Liver (tissue), 8 donors: ENCODE measurements at regions not wholly inside any gene's neighbourhood (a gene's known extent, or its start where the extent isn't known, plus 50 kb on each side); places are given as distances from the start of the nearest gene placed in this dataset.

ENCODE experiments used
- DNase-seq: peaks from one replicate; pipeline ENCODE4 v3.0.0-alpha.2; 2017; ENCODE audit warnings: low spot score
- H3K27ac ChIP-seq, 2 donors: one replicate each; pipeline ENCODE4 v1.7.0; 2013; ENCODE audit warnings: inconsistent platforms in 2 of 2, low read length in 2 of 2, control low read depth in 1 of 2, low read depth in 1 of 2, mild to moderate bottlenecking in 1 of 2
- H3K27me3 ChIP-seq, 4 donors: one replicate each; pipeline versions ENCODE4 v1.6.1 to v1.7.0; 2013; ENCODE audit warnings: low read length in 3 of 4, inconsistent platforms in 1 of 4, mild to moderate bottlenecking in 1 of 4, moderate library complexity in 1 of 4; ENCODE audit not compliant: control insufficient read depth in 4 of 4, insufficient read depth in 4 of 4
- H3K36me3 ChIP-seq, 4 donors: one replicate each; pipeline versions ENCODE4 v1.6.1 to v1.7.0; 2013; ENCODE audit warnings: low read length in 3 of 4, mild to moderate bottlenecking in 3 of 4, low read depth in 1 of 4, moderate library complexity in 1 of 4; ENCODE audit not compliant: control insufficient read depth in 4 of 4, insufficient read depth in 3 of 4
- H3K4me1 ChIP-seq, 4 donors: one replicate each; pipeline versions ENCODE4 v1.6.1 to v1.7.0; 2013; ENCODE audit warnings: low read length in 3 of 4, mild to moderate bottlenecking in 3 of 4, moderate library complexity in 1 of 4; ENCODE audit not compliant: control insufficient read depth in 4 of 4, insufficient read depth in 4 of 4
- H3K4me3 ChIP-seq, 3 donors: one replicate each; pipeline versions ENCODE4 v1.6.1 to v1.7.0; 2013; ENCODE audit warnings: low read length in 3 of 3, control low read depth in 1 of 3, low read depth in 1 of 3, mild to moderate bottlenecking in 1 of 3
- H3K9ac ChIP-seq, 2 donors: one replicate each; pipeline ENCODE4 v1.7.0; 2013; ENCODE audit warnings: low read length in 2 of 2, mild to moderate bottlenecking in 2 of 2, moderate library complexity in 2 of 2, control low read depth in 1 of 2, low read depth in 1 of 2
- H3K9me3 ChIP-seq, 4 donors: one replicate each; pipeline versions ENCODE4 v1.6.1 to v1.7.0; 2013; ENCODE audit warnings: low read length in 3 of 4; ENCODE audit not compliant: control insufficient read depth in 4 of 4
- ATF3 ChIP-seq: IDR thresholded peaks from 2 replicates; pipeline ENCODE4 v1.6.1; 2016; ENCODE audit warnings: antibody characterized with exemption
- CTCF ChIP-seq: fragments of 150-350 bp; IDR thresholded peaks from 2 replicates; pipeline ENCODE4 v1.5.1; 2017; ENCODE audit warnings: improper control_type of control experiment, low read depth, low read length; ENCODE audit not compliant: missing input control
- EGR1 ChIP-seq, 2 donors: IDR thresholded peaks; 2 replicates each; pipeline ENCODE4 v1.6.1; 2016 to 2018; ENCODE audit warnings: antibody characterized with exemption in 2 of 2, low read depth in 2 of 2
- FOXA1 ChIP-seq: IDR thresholded peaks from 2 replicates; pipeline ENCODE4 v1.6.1; 2016; ENCODE audit warnings: antibody characterized with exemption
- FOXA2 ChIP-seq: IDR thresholded peaks from 2 replicates; pipeline ENCODE4 v1.6.1; 2016; ENCODE audit warnings: antibody characterized with exemption
- GABPA ChIP-seq, 2 donors: IDR thresholded peaks in 1 of 2; conservative IDR thresholded peaks in 1 of 2; 2 replicates each; pipeline ENCODE4 v1.6.1; 2016; ENCODE audit warnings: antibody characterized with exemption in 2 of 2, mild to moderate bottlenecking in 1 of 2, moderate library complexity in 1 of 2
- HNF4A ChIP-seq, 2 donors: conservative IDR thresholded peaks; 2 replicates each; pipeline ENCODE4 v1.6.1; 2016; ENCODE audit warnings: antibody characterized with exemption in 2 of 2, mild to moderate bottlenecking in 2 of 2
- HNF4G ChIP-seq: IDR thresholded peaks from 2 replicates; pipeline ENCODE4 v1.6.1; 2016; ENCODE audit warnings: antibody characterized with exemption
- JUND ChIP-seq, 2 donors: IDR thresholded peaks; 2 replicates each; pipeline ENCODE4 v1.6.1; 2016; ENCODE audit warnings: antibody characterized with exemption in 2 of 2
- MAX ChIP-seq: IDR thresholded peaks from 2 replicates; pipeline ENCODE4 v1.6.1; 2016; ENCODE audit warnings: antibody characterized with exemption
- NR2F2 ChIP-seq: IDR thresholded peaks from 2 replicates; pipeline ENCODE4 v1.6.1; 2016; ENCODE audit warnings: antibody characterized with exemption
- RAD21 ChIP-seq, 2 donors: IDR thresholded peaks; 2 replicates each; pipeline ENCODE4 v1.6.1; 2016; ENCODE audit warnings: antibody characterized with exemption in 2 of 2, mild to moderate bottlenecking in 2 of 2
- REST ChIP-seq: IDR thresholded peaks from 2 replicates; pipeline ENCODE4 v1.6.1; 2016; ENCODE audit warnings: antibody characterized with exemption, mild to moderate bottlenecking
- SP1 ChIP-seq: IDR thresholded peaks from 2 replicates; pipeline ENCODE4 v1.6.1; 2018; ENCODE audit warnings: antibody characterized with exemption, mild to moderate bottlenecking
- TAF1 ChIP-seq: conservative IDR thresholded peaks from 2 replicates; pipeline ENCODE4 v1.6.1; 2016; ENCODE audit warnings: antibody characterized with exemption, mild to moderate bottlenecking
- YY1 ChIP-seq: IDR thresholded peaks from 2 replicates; pipeline ENCODE4 v1.6.1; 2016; ENCODE audit warnings: antibody characterized with exemption, mild to moderate bottlenecking
- ZBTB33 ChIP-seq: IDR thresholded peaks from 2 replicates; pipeline ENCODE4 v1.6.1; 2016; ENCODE audit warnings: antibody characterized with exemption
- WGBS: extraction: QIAGEN DNeasy Blood & Tissue Kit; methylation state at CpG from one replicate; pipeline ENCODE4 v1.1.7; 2013; 5-methylcytosine and 5-hydroxymethylcytosine counted together
- donor health status: healthy.
- donor health status: healthy.
- donor health status: healthy.
- donor health status: healthy.
- donor health status: healthy.

GRCh38 chr4:178941975-178942374 lies 1499.7 kb upstream of the AGA start:
- Histone ChIP-seq H3K4me3 (no peak overlapping the region), H3K36me3 (no peaks in the 10 kb centered on the region), H3K4me1 (no peaks in the 10 kb centered on the region), H3K27me3 (no peaks in the 10 kb centered on the region), H3K27ac (no peak overlapping the region), H3K9me3 (no peaks in the 10 kb centered on the region), H3K9ac (no peak overlapping the region)
- TF ChIP-seq FOXA2 = no peak
- no peak for TF ChIP-seq ZBTB33
- no peak for TF ChIP-seq RAD21 (IDR thresholded peaks at IDR 0.05)
- 60% methylated on average over 7 of the region's 7 CpGs for WGBS
- DNase-seq = no peak

- TF ChIP-seq JUND (IDR thresholded peaks at IDR 0.05) (no peak), SP1 (no peak), FOXA2 (no peak), NR2F2 (no peak), ATF3 (no peak), YY1 (no peak), MAX (no peak), RAD21 (IDR thresholded peaks at IDR 0.05) (no peak), REST (no peak), GABPA (IDR thresholded peaks at IDR 0.05 in 1 of 2, conservative IDR thresholded peaks at IDR 0.05 in 1 of 2) (no peak), TAF1 (no peak), CTCF (no peak), FOXA1 (no peak), EGR1 (IDR thresholded peaks at IDR 0.05; ENCODE audit: low read depth in 2 of 2) (no peak), ZBTB33 (no peak), HNF4A (conservative IDR thresholded peaks at IDR 0.05) (no peak), HNF4G (no peak)
These were observed 1511.3 kb upstream of the AGA start for GRCh38 chr4:178953447-178954120.

More at GRCh38 chr4:178953447-178954120, 1511.3 kb upstream of the AGA start:
- H3K9ac ChIP-seq = no peak overlapping the region
- H3K27ac ChIP-seq = no peak overlapping the region
- no peaks in the 10 kb centered on the region for H3K36me3 ChIP-seq
- no peaks in the 10 kb centered on the region for H3K9me3 ChIP-seq
- H3K4me1 ChIP-seq = no peaks in the 10 kb centered on the region
- no peaks in the 10 kb centered on the region for H3K27me3 ChIP-seq
- H3K4me3 ChIP-seq = no peak overlapping the region
- no peak for DNase-seq
- WGBS = 97% methylated on average over 22 of the region's 22 CpGs
